ENCODE measurements at regions not wholly inside any gene's neighbourhood (a gene's known extent, or its start where the extent isn't known, plus 50 kb on each side); places are given as distances from the start of the nearest gene placed in this dataset.

GRCh38 chr6:1023229-1023628 lies 288.7 kb upstream of the FOXQ1 start:
- DNase-seq, result no peak

- DNase-seq, result no peak
Measured at GRCh38 chr6:1022719-1023118, 289.2 kb upstream of the FOXQ1 start.

GRCh38 chr6:1020837-1021236 lies 291.1 kb upstream of the FOXQ1 start:
- DNase-seq, result no peak

- DNase-seq, result no peak
Measured at GRCh38 chr6:1020133-1020532, 291.8 kb upstream of the FOXQ1 start.

- DNase-seq, result no peak
Measured at GRCh38 chr6:1018041-1018440, 293.9 kb upstream of the FOXQ1 start.

- DNase-seq, result no peak
Measured at GRCh38 chr6:1016329-1017302, 295.3 kb upstream of the FOXQ1 start.

GRCh38 chr6:1015825-1016224 lies 296.1 kb upstream of the FOXQ1 start:
- DNase-seq, result no peak

- no peak for DNase-seq
Measured at GRCh38 chr6:1014431-1014807, 297.5 kb upstream of the FOXQ1 start.

GRCh38 chr6:1013656-1014430 lies 298.1 kb upstream of the FOXQ1 start:
- DNase-seq, result no peak

- DNase-seq, result no peak
Measured at GRCh38 chr6:1009103-1009502, 302.8 kb upstream of the FOXQ1 start.

- DNase-seq, result no peak
Measured at GRCh38 chr6:1007159-1007558, 304.7 kb upstream of the FOXQ1 start.

GRCh38 chr6:1004885-1005630 lies 306.8 kb upstream of the FOXQ1 start:
- DNase-seq, result no peak

GRCh38 chr6:1003394-1004160 lies 308.3 kb upstream of the FOXQ1 start:
- DNase-seq, result no peak

GRCh38 chr6:1002989-1003388 lies 308.9 kb upstream of the FOXQ1 start:
- no peak for DNase-seq

- DNase-seq, result no peak
Measured at GRCh38 chr6:1001655-1002349, 308.9 kb upstream of the EXOC2 start.

GRCh38 chr6:999552-999951 lies 306.6 kb upstream of the EXOC2 start:
- no peak for DNase-seq

- DNase-seq, result no peak
Measured at GRCh38 chr6:998551-998950, 305.6 kb upstream of the EXOC2 start.

GRCh38 chr6:996271-996852 lies 303.4 kb upstream of the EXOC2 start:
- no peak for DNase-seq

GRCh38 chr6:991192-991591 lies 298.3 kb upstream of the EXOC2 start:
- no peak for DNase-seq

GRCh38 chr6:984031-984430 lies 291.1 kb upstream of the EXOC2 start:
- DNase-seq, result no peak

- DNase-seq, result no peak
Measured at GRCh38 chr6:978937-979685, 286.2 kb upstream of the EXOC2 start.
